ENCODE measurements at regions not wholly inside any gene's neighbourhood (a gene's known extent, or its start where the extent isn't known, plus 50 kb on each side); places are given as distances from the start of the nearest gene placed in this dataset.
A peak's percentile ranks its signal among the peaks of the same experiment; 100 is the strongest.
"Not testable (repeated sequence)": the region's sequence is repeated elsewhere in the genome, so short reads cannot be mapped to it uniquely, and the experiment has no call there.

DNA sequence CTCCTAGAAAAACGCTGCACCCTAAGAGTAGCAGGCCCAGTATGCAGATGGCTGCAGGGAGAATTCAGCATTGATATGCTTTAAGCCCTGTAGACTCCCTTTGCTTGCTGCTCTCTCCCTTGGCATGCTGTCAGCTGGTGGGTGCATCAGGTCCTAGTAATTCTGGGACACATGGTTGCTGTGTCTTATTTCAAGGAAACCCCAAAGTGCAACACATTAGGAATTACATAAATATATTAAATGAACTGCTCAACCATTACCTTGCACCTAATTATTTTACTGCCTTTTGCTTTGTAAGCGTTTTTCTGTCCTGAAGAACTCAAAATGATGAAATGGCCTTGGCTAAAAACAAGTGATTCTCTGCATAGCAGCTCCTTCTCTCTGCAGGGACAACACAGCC is 516.3 kb downstream of the ZIC3 start:
- Mint-ChIP-seq H3K27me3 (no peaks in the 10 kb centered on the region), H3K4me1 (no peaks in the 10 kb centered on the region), H3K27ac (no peak overlapping the region), H3K9me3 (no peaks in the 10 kb centered on the region), H3K4me3 (no peak overlapping the region), H3K36me3 (ENCODE audit: low read depth) (no peaks in the 10 kb centered on the region)
- ChIA-PET POLR2A (no interaction called here), CTCF (interaction anchor here (0.6 kb wide), 1 partner anchor 1167 kb away, joined by 4 read pairs; no protein-coding TSS in a partner anchor)
- no peak for DNase-seq

DNA sequence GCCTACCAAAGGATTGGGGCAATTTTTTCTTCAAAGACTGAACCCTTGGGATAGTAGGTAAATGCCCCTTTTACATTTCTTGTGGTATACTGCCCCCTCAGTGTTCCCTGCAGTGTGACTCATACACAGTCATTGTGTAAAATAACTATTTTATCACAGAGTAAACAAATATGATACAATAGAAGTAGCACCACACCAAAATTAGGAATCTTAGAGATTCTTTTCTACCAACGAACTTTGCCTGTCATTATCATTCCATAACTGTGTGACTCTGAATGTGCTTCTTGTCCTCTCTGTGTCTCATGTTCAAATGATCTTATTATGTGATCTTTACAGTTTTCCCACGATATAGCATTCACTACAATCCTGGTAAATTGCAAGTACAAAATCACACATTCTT is 517.0 kb downstream of the ZIC3 start:
- no peak overlapping the region for H3K4me3 Mint-ChIP-seq
- POLR2A ChIA-PET = no interaction called here
- H3K9me3 Mint-ChIP-seq = no peaks in the 10 kb centered on the region
- CTCF ChIA-PET = interaction anchor here (0.6 kb wide), 1 partner anchor 1168 kb away, joined by 4 read pairs; no protein-coding TSS in a partner anchor
- DNase-seq = no peak
- no peaks in the 10 kb centered on the region for H3K4me1 Mint-ChIP-seq
- H3K27ac Mint-ChIP-seq = no peak overlapping the region
- no peaks in the 10 kb centered on the region for H3K36me3 Mint-ChIP-seq (ENCODE audit: low read depth)
- no peaks in the 10 kb centered on the region for H3K27me3 Mint-ChIP-seq

DNA sequence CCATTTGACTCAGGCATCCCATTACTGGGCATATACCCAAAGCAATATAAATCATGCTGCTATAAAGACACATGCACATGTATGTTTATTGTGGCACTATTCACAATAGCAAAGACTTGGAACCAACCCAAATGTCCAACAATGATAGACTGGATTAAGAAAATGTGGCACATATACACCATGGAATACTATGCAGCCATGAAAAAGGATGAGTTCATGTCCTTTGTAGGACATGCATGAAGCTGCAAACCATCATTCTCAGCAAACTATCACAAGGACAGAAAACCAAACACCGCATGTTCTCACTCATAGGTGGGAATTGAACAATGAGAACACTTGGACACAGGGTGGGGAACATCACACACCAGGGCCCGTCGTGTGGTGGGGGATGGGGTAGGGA is 545.0 kb downstream of the ZIC3 start:
- DNase-seq; H3K27ac Mint-ChIP-seq; H3K36me3 Mint-ChIP-seq (ENCODE audit: low read depth); POLR2A ChIA-PET; CTCF ChIA-PET; H3K9me3 Mint-ChIP-seq; H3K4me1 Mint-ChIP-seq; H3K4me3 Mint-ChIP-seq; H3K27me3 Mint-ChIP-seq: not testable (repeated sequence)

DNA sequence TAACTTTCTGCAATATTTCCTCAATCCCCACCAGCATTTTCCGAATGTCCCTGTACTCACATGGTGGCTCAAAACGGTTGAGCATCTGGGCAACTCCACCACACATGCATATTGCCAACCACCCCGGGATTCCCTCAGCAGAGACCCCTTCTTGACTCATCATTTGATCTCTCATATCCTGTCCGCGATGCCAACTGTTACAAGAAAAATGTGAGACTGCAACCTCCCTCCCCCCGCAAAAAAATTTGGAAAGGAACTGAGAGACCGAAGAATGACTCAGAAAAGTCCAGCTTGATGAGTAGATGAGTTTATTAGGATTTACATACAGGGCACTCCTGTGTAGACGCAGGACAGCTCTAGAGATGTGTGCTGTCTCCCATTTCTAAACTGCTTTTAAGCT is 561.4 kb downstream of the ZIC3 start:
- H3K9me3 Mint-ChIP-seq = no peaks in the 10 kb centered on the region
- DNase-seq = no peak
- CTCF ChIA-PET = interaction anchor here (0.6 kb wide), 1 partner anchor 13 kb away, joined by 4 read pairs; no protein-coding TSS in a partner anchor
- no peaks in the 10 kb centered on the region for H3K4me1 Mint-ChIP-seq
- H3K27ac Mint-ChIP-seq = no peak overlapping the region
- no peaks in the 10 kb centered on the region for H3K27me3 Mint-ChIP-seq
- H3K36me3 Mint-ChIP-seq (ENCODE audit: low read depth) = no peaks in the 10 kb centered on the region
- no peak overlapping the region for H3K4me3 Mint-ChIP-seq
- POLR2A ChIA-PET = no interaction called here

DNA sequence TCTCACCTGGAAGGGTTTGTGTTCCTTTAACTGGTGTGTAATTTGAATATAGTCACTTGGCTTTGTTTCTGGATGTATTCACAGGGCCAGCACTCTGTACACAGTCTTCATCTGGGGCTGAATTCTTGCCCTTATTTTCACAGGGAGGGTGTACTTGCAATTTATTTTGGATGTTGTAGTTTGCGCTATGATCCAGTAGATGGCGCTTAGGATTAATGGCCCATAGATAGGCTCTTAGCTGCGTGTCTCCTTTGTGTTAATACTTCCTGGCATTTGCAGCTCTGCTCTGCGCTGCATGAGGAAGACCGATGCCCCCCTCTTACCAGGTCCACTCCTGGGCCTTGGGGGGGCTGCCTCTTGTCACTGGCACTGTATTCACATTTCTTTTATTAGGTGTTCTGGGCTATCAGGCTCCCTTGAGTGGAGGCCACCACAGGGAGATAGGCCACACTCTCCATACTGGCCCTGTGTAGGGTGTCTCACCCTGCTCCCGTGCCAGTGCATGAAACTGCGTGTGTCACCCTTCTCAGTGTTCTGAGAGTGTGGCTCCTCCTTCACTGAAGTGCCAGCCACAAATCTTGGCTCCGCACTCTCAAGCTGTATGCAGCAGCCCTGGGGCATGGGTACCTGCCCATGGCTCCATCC is 562.2 kb downstream of the ZIC3 start:
- Mint-ChIP-seq H3K4me3 (no peak overlapping the region), H3K4me1 (no peaks in the 10 kb centered on the region), H3K27me3 (no peaks in the 10 kb centered on the region), H3K36me3 (ENCODE audit: low read depth) (no peaks in the 10 kb centered on the region), H3K27ac (no peak overlapping the region), H3K9me3 (no peaks in the 10 kb centered on the region)
- peak; percentile 15 for DNase-seq
- POLR2A ChIA-PET = no interaction called here
- CTCF ChIA-PET = interaction anchor here (0.6 kb wide), 1 partner anchor 160 kb away, joined by 3 read pairs; no protein-coding TSS in a partner anchor

DNA sequence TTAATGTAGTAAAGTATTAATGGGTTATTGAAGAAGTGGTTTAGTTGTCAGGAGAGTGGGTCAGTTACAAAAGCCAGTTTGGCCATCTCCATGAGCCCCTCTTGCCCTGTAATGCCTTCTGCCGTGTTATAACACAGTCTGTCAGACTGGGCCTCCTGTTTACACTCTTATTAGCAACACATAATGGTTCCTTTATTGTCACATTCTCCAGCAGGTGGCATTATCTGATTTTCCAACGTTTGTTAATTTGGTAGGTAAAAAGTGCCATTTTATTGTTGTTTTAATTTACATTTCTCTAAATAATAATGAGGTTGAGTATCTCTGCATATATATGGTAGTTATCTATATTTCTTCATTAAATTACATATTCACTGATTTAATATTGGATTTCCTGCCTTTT is 560.8 kb downstream of the FGF13 start:
- H3K36me3 Mint-ChIP-seq (ENCODE audit: low read depth) = no peaks in the 10 kb centered on the region
- DNase-seq = no peak
- H3K4me3 Mint-ChIP-seq = no peak overlapping the region
- no peaks in the 10 kb centered on the region for H3K27me3 Mint-ChIP-seq
- H3K27ac Mint-ChIP-seq = no peak overlapping the region
- H3K4me1 Mint-ChIP-seq = no peaks in the 10 kb centered on the region
- no peaks in the 10 kb centered on the region for H3K9me3 Mint-ChIP-seq
- ChIA-PET CTCF (no interaction called here), POLR2A (no interaction called here)

DNA sequence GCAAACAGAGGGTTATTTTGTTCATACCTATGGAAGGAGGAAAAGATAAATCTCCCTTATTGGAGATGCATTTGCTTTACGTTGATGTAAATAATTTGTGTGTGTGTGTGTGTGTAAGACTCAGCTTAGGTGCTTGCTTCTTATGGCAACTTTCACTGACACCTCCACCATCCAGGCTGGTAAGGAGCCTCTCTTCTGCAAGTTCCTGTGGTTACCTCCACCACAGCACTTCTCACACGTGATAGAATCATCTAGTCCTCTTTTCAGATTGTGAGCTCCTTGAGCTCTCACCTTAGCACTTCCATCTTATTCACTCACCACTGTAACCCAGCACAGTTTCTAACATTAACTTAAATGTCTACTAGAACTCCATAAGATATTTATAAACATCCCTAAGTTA is 553.7 kb downstream of the FGF13 start:
- H3K36me3 Mint-ChIP-seq (ENCODE audit: low read depth) = no peaks in the 10 kb centered on the region
- H3K4me3 Mint-ChIP-seq = no peak overlapping the region

DNA sequence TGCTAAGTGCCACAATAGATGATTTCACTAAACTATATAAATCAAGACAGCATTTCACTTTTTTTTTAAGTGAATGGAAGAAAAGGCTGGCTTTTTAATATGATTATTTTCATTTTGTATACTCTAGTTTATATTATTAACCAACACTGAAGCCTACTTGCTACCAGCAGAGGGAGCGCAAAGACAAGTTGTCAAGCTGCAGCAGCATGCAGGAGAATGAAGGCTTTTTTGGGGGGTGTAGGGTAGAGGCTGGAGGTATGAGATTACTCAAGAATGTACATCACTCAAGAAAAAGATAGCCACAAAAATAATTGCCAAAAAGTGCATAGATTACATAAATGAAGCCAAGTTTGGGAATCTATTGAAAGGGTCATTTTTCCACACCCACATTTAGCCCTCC is 519.5 kb downstream of the FGF13 start:
- H3K27me3 Mint-ChIP-seq = no peaks in the 10 kb centered on the region
- no peak for DNase-seq
- POLR2A ChIA-PET = no interaction called here
- H3K4me3 Mint-ChIP-seq = no peak overlapping the region
- H3K4me1 Mint-ChIP-seq = no peaks in the 10 kb centered on the region
- H3K36me3 Mint-ChIP-seq (ENCODE audit: low read depth) = no peaks in the 10 kb centered on the region
- H3K9me3 Mint-ChIP-seq = no peaks in the 10 kb centered on the region
- no peak overlapping the region for H3K27ac Mint-ChIP-seq
- CTCF ChIA-PET = no interaction called here

More for the DNA sequence above, 553.7 kb downstream of the FGF13 start:
- Mint-ChIP-seq H3K4me1 (no peaks in the 10 kb centered on the region), H3K27ac (no peak overlapping the region), H3K9me3 (no peaks in the 10 kb centered on the region), H3K27me3 (no peaks in the 10 kb centered on the region)
- no peak for DNase-seq
- POLR2A ChIA-PET = no interaction called here
- CTCF ChIA-PET = no interaction called here

DNA sequence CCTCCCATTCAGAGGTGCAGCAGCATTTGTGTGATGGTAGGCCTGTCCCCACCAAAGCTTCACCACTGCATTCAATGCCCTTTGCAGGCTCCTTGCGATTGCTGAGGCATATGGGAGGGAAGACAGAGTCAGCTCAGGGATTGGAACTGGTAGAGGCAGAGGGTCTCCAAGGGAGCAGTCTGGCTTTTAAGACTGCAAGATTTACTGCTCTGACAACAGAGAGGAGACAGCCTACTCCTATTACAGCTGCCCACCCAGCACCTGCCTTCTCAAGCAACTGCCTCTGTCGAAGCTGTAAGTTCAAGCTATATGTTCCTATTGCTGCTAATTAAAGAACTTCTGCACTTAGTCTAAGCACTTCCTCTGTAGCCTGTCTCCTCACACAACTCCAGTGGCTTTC is 481.8 kb downstream of the FGF13 start:
- no peaks in the 10 kb centered on the region for H3K27me3 Mint-ChIP-seq
- no peaks in the 10 kb centered on the region for H3K9me3 Mint-ChIP-seq
- H3K4me3 Mint-ChIP-seq = no peak overlapping the region
- no peaks in the 10 kb centered on the region for H3K36me3 Mint-ChIP-seq (ENCODE audit: low read depth)
- no peak for DNase-seq
- POLR2A ChIA-PET = no interaction called here
- CTCF ChIA-PET = no interaction called here
- no peak overlapping the region for H3K27ac Mint-ChIP-seq
- no peaks in the 10 kb centered on the region for H3K4me1 Mint-ChIP-seq

DNA sequence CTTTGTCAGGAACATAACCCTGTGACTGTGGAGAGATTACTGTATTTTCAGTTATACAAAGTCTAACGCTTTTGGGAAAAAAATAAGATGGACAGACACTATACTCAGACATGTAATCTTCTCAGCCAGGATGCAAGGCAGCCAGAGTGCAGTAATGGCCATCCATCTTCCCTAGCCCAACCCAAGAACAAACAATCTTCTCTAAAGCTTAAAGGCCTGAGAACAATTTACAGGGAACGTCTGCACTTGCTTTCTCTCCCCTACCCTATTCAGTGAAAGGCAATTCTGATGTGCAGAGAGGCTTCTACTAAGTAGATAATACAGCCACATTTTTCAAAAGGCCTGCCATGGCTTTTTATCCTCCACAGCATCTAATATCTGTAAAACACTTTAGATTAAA is 471.3 kb downstream of the FGF13 start:
- no peaks in the 10 kb centered on the region for H3K36me3 Mint-ChIP-seq (ENCODE audit: low read depth)
- no peak overlapping the region for H3K27ac Mint-ChIP-seq
- DNase-seq = no peak
- H3K4me1 Mint-ChIP-seq = no peaks in the 10 kb centered on the region
- no peaks in the 10 kb centered on the region for H3K9me3 Mint-ChIP-seq
- no peak overlapping the region for H3K4me3 Mint-ChIP-seq
- CTCF ChIA-PET = no interaction called here
- H3K27me3 Mint-ChIP-seq = no peaks in the 10 kb centered on the region
- POLR2A ChIA-PET = no interaction called here

DNA sequence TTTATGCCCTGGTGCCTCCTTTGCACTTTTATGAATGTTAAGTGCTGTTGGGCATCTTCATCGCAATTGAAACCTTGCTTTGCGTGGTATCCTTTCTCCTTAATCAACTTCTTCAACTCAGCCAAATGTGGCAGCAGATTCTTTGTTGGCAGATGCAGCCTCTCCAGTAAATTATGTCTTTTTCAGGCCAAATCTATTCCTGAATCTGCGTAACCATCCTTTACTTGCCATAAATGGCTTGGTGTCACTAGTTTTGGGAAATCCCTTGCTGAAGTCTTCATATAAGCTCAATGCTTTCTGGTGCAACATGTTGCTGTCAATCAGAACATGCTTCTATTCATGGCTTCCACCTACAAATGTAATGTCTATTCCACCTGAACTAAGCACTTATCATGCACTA is 457.5 kb downstream of the FGF13 start:
- Mint-ChIP-seq H3K27ac (no peak overlapping the region), H3K9me3 (no peaks in the 10 kb centered on the region), H3K27me3 (no peaks in the 10 kb centered on the region), H3K36me3 (ENCODE audit: low read depth) (no peaks in the 10 kb centered on the region), H3K4me3 (no peak overlapping the region), H3K4me1 (no peaks in the 10 kb centered on the region)
- CTCF ChIA-PET = no interaction called here
- POLR2A ChIA-PET = no interaction called here
- no peak for DNase-seq

DNA sequence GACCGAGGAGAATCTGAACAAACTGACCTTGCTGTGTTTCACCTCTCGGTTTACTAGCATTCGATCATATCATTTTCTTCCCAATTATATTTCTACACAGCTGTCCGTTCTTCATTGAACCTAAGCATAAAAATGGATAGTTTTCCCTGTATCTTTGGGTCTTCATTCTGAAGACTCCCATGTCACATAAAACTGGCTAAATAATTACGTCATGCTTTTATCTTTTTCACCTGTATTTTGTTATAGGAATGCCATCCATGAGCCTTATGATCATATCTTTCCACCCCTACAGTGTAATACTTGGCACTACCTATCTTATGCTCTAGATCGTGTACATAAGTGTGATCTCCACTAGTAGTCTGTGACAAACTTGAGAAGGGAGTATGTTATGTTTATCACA is 456.1 kb downstream of the FGF13 start:
- no peak for DNase-seq
- Mint-ChIP-seq H3K36me3 (ENCODE audit: low read depth) (no peaks in the 10 kb centered on the region), H3K27ac (no peak overlapping the region), H3K27me3 (no peaks in the 10 kb centered on the region), H3K4me1 (no peaks in the 10 kb centered on the region), H3K4me3 (no peak overlapping the region), H3K9me3 (no peaks in the 10 kb centered on the region)
- ChIA-PET CTCF (no interaction called here), POLR2A (no interaction called here)

DNA sequence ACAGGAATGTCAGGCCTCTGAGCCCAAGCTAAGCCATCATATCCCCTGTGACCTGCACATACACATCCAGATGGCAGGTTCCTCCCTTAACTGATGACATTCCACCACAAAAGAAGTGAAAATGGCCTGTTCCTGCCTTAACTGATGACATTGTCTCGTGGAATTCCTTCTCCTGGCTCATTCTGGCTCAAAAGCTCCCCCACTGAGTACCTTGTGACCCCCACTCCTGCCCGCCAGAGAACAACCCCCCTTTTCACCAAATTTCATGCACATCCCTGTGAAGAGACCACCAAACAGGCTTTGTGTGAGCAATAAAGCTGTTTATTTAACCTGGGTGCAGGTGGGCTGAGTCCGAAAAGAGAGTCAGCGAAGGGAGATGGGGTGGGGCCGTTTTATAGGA is 447.4 kb downstream of the FGF13 start:
- DNase-seq; H3K4me1 Mint-ChIP-seq; CTCF ChIA-PET; POLR2A ChIA-PET; H3K4me3 Mint-ChIP-seq; H3K9me3 Mint-ChIP-seq; H3K27ac Mint-ChIP-seq; H3K27me3 Mint-ChIP-seq; H3K36me3 Mint-ChIP-seq (ENCODE audit: low read depth): not testable (repeated sequence)

DNA sequence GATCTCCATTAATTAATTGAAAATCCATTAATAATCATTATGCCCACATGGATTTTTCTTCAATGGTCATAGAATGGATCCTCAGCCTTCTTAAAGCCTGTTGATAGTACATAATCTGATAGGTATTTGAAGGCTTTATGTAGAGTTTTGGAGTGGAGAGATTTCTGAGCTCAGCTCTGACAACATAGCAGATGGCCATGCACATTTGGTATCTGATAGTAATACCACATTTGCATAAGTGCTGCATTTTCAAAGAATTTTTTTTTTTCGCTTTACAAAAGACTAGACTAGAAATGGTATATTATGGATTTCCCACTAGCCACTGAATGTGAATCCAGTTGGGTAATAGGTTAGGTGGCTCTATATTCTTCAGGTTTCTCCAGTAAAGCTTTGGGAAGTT is 440.6 kb downstream of the FGF13 start:
- Mint-ChIP-seq H3K27ac (no peak overlapping the region), H3K4me1 (no peaks in the 10 kb centered on the region), H3K4me3 (no peak overlapping the region), H3K9me3 (no peaks in the 10 kb centered on the region), H3K27me3 (no peaks in the 10 kb centered on the region), H3K36me3 (ENCODE audit: low read depth) (no peaks in the 10 kb centered on the region)
- ChIA-PET CTCF (no interaction called here), POLR2A (no interaction called here)
- no peak for DNase-seq

All from activated CD4-positive, alpha-beta T cell treated with anti-CD3 and anti-CD28 coated beads, Interleukin-2, amount 10 ng/mL, durations not matched to agents 7 days and 5 days (primary cell).